Spinal cord (tissue), 9 donors: ENCODE measurements at regions not wholly inside any gene's neighbourhood (a gene's known extent, or its start where the extent isn't known, plus 50 kb on each side); places are given as distances from the start of the nearest gene placed in this dataset.

Experiments
- DNase-seq, 6 donors: peaks; one replicate each; pipeline versions ENCODE4 v3.0.0 to v3.0.0-alpha.2; 2013 to 2015; ENCODE audit warnings: low spot score in 6 of 6, low read depth in 4 of 6
- H3K27ac ChIP-seq: one replicate; pipeline ENCODE4 v1.5.1; 2013; ENCODE audit warnings: low read depth, low read length, control low read depth
- H3K27me3 ChIP-seq: one replicate; pipeline ENCODE4 v1.6.1; 2013; ENCODE audit warnings: low read length; ENCODE audit not compliant: control insufficient read depth, insufficient read depth
- H3K36me3 ChIP-seq: one replicate; pipeline ENCODE4 v1.6.1; 2013; ENCODE audit warnings: low read length; ENCODE audit not compliant: control insufficient read depth, insufficient read depth
- H3K4me1 ChIP-seq: one replicate; pipeline ENCODE4 v1.6.1; 2013; ENCODE audit warnings: low read length; ENCODE audit not compliant: control insufficient read depth, insufficient read depth
- H3K4me3 ChIP-seq: one replicate; pipeline ENCODE4 v1.5.1; 2013; ENCODE audit warnings: low read depth, low read length, control low read depth
- H3K9me3 ChIP-seq: one replicate; pipeline ENCODE4 v1.6.1; 2013; ENCODE audit warnings: low read length; ENCODE audit not compliant: control insufficient read depth, insufficient read depth
- WGBS: methylation state at CpG from one replicate; pipeline ENCODE4 v1.1.5; 2013; ENCODE audit warnings: missing lambda C conversion rate; ENCODE audit not compliant: insufficient coverage; 5-methylcytosine and 5-hydroxymethylcytosine counted together
- donor health status: healthy.

DNA sequence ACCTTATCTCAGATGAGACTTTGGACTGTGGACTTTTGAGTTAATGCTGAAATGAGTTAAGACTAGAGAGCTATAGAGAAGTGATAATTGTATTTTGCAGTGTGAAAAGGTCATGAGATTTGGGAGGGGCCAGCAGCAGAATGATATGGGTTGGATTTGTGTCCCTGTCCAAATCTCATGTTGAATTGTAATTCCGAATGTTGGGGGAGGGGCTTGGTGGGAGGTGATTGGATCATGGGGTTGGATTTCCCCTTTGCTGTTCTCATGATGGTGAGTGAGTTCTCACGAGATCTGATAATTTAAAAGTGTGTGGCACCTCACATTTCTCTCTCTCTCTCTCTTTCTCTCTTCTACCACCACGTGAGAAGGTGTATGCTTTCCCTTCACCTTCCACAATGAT is 777.8 kb upstream of the LUZP2 start:
- no peak overlapping the region for H3K27ac ChIP-seq
- H3K27me3 ChIP-seq = no peaks in the 10 kb centered on the region
- DNase-seq = no peak
- no peaks in the 10 kb centered on the region for H3K9me3 ChIP-seq
- no peak overlapping the region for H3K4me3 ChIP-seq
- 88% methylated on average over 1 of the region's 3 CpGs for WGBS
- H3K4me1 ChIP-seq = no peaks in the 10 kb centered on the region
- H3K36me3 ChIP-seq = no peaks in the 10 kb centered on the region

DNA sequence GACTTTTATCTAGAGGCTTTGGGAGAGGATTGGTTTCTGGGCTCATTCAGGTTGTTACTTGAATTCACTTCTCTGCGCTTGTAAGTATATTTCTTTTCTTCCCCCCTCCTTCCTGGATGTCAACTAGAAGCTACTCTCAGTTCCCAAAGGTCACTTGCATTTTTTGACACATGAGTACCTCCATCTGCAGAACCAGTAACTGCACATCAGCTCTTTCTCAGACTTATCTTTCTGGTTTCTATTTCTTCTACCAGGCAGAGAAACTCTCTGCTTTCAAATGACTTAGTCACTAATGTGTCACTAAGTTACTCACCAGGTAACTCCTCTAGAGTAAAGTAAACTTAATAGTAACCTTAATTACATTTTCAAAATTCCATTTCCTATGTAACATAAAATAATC is 773.0 kb upstream of the LUZP2 start:
- Histone ChIP-seq H3K27me3 (no peaks in the 10 kb centered on the region), H3K27ac (no peak overlapping the region), H3K4me3 (no peak overlapping the region), H3K36me3 (no peaks in the 10 kb centered on the region), H3K9me3 (no peaks in the 10 kb centered on the region), H3K4me1 (no peaks in the 10 kb centered on the region)
- WGBS = no CpG with 5 or more reads among the region's 1 CpG
- no peak for DNase-seq

DNA sequence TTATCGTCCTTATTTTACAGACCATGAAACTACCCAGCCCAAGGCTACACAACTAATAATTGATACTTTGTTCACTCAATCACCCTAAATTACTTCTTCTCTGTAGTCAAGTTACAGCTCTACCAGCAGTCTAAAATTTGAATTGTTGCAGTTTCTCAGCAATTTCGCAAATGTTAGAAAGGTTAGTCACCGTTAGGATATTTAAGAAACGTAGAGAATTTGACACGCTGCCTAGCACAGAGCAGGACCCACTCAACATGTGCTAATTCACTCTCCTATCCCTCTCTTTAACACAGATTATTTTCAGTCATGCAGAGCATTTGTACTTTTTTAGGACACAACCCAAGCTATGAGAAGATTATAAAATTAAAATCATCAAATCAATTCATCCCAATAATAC is 771.1 kb upstream of the LUZP2 start:
- no peaks in the 10 kb centered on the region for H3K27me3 ChIP-seq
- no peaks in the 10 kb centered on the region for H3K4me1 ChIP-seq
- peaks cover 2% of the 10 kb centered on the region for H3K9me3 ChIP-seq
- H3K36me3 ChIP-seq = no peaks in the 10 kb centered on the region
- no peak for DNase-seq
- H3K4me3 ChIP-seq = no peak overlapping the region
- WGBS = 88% methylated on average over 1 of the region's 5 CpGs
- no peak overlapping the region for H3K27ac ChIP-seq

DNA sequence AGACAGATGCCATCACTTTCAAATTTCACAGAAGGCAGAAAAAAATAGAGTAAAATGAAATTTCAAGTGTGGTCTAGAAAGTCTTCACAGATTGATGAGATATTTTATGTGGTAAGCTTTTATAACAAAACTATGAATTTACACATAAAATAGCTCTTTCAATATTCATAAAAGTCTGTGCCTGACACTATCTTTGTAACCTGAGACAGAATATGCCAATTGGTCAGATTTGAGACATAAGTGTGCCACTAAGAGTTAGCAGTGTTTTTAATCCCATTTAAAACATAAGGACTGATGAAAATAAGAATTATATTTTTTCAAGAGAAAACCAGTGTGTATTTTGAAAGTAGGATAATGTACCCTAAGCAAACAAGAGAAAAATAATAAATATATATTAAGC is 769.5 kb upstream of the LUZP2 start:
- Histone ChIP-seq H3K4me1 (no peaks in the 10 kb centered on the region), H3K27ac (no peak overlapping the region), H3K4me3 (no peak overlapping the region), H3K36me3 (no peaks in the 10 kb centered on the region), H3K27me3 (no peaks in the 10 kb centered on the region), H3K9me3 (peaks cover 2% of the 10 kb centered on the region)
- no peak for DNase-seq

DNA sequence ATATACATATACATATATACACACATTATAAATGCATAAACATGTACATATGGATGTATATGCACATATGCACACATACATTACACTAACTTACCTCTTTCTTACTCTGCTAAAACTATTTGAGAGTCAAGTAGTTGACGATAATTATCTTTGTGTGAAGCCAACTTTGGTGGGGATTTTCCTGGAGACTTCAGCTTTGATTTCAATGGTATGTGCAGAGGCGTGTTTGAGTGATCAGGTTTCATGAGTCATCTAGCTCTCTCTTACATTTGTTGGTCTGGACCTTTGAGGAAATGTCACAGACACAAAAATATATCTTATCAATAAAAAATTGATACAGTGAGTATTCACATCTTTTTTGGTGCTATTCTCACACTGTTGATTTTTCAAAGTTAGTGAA is 769.1 kb upstream of the LUZP2 start:
- no peak for DNase-seq
- Histone ChIP-seq H3K27ac (no peak overlapping the region), H3K4me1 (no peaks in the 10 kb centered on the region), H3K9me3 (peaks cover 2% of the 10 kb centered on the region), H3K4me3 (no peak overlapping the region), H3K36me3 (no peaks in the 10 kb centered on the region), H3K27me3 (no peaks in the 10 kb centered on the region)
- WGBS = no CpG with 5 or more reads among the region's 2 CpGs

DNA sequence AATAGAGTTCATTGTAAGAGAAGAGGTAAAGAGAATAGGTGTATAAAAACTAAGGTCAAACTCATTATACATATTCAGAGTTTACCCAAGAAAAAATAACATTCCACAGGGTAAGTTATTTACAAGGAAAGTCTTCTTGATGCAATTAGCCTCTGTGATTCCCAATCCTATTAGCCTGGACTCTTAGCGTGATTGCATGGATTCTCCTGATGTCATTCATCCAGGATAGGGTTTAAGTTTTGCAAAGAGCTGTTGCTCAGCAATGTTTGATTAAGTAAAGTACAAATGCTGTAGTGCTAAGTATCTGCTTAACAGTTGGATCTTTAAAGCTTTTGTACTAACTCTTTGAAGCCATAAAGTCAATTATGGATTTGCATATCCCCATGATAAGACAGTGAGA is 767.8 kb upstream of the LUZP2 start:
- DNase-seq = no peak
- Histone ChIP-seq H3K27ac (no peak overlapping the region), H3K4me3 (no peak overlapping the region), H3K9me3 (peaks cover 2% of the 10 kb centered on the region), H3K4me1 (no peaks in the 10 kb centered on the region), H3K36me3 (no peaks in the 10 kb centered on the region), H3K27me3 (no peaks in the 10 kb centered on the region)
- WGBS = 100% methylated on average over 1 of the region's 1 CpG

DNA sequence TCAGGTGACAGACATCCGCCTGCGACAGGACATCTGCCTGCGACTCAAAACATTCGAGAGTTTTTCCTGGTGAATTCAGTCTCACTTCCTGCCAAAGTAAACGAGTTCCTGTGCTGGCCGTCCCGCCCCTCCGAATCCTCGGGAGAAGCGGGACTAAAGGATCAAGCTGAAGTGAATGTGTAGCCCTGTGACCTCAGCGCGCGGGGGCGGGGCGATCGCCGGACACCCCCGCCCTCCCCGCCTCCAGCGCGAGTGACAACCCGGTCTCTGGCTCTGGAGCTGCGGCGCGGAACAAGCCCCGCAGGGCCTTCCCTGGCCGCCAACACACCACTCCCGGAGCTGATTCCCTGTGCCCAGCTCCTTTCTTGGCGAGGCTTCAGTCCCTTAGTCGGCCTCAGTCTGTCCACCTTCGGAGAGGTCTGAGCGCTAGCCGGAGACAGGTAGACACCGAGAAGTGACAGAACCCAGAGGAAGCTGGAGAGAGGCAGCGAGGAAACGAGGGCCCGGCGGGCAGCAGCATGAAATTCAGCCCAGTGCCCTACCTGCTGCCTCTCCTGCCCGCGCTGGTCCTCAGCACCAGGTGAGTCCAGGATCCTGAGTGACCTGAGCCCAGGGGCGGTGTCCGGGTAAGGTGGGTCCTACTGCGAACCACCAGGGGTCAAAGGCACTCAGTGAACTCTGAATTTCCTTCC is 766.4 kb upstream of the LUZP2 start:
- H3K9me3 ChIP-seq = peaks cover 2% of the 10 kb centered on the region
- no peaks in the 10 kb centered on the region for H3K27me3 ChIP-seq
- H3K27ac ChIP-seq = no peak overlapping the region
- DNase-seq = no peak
- H3K36me3 ChIP-seq = no peaks in the 10 kb centered on the region
- H3K4me1 ChIP-seq = no peaks in the 10 kb centered on the region
- WGBS = 94% methylated on average over 43 of the region's 43 CpGs
- no peak overlapping the region for H3K4me3 ChIP-seq

DNA sequence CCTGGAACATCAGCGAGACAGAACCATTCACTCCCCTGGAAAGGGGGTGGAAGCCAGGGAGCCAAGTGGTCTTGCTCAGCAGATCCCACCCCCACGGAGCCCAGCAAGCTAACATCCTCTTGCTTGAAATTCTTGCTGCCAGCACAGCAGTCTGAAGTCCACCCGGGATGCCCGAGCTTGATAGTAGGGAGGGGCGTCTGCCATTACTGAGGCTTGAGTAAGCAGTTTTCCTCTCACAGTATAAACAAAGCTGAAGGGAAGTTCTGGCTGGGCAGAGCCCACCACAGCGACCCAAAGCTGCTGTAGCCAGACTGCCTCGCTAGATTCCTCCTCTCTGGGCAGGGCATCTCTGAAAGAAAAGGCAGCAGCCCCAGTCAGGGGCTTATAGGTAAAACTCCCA is 764.8 kb upstream of the LUZP2 start:
- H3K4me1 ChIP-seq = no peaks in the 10 kb centered on the region
- H3K27me3 ChIP-seq = no peaks in the 10 kb centered on the region
- peaks cover 2% of the 10 kb centered on the region for H3K9me3 ChIP-seq
- H3K4me3 ChIP-seq = no peak overlapping the region
- no peaks in the 10 kb centered on the region for H3K36me3 ChIP-seq
- H3K27ac ChIP-seq = no peak overlapping the region
- DNase-seq = no peak
- WGBS = 86% methylated on average over 5 of the region's 7 CpGs

DNA sequence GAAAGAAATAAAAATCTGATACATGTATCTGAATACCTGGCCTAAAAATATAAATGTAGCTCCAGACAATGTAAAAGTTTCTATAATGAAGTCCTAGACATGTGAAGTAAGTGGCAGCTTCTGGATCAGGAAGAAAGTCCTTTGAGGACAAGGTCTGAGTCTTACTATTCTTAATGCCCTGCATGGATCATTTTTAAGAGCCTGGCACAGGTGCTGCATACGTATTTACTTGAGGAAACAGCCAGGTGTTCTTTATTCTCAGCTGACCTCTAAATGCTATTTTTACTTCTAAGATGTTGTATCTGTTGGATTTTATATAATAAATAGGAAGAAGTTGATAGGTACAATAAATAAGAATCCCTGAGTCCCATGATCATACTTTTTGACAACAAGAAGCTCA is 750.0 kb upstream of the LUZP2 start:
- Histone ChIP-seq H3K27ac (no peak overlapping the region), H3K27me3 (no peaks in the 10 kb centered on the region), H3K9me3 (no peaks in the 10 kb centered on the region), H3K4me3 (no peak overlapping the region), H3K4me1 (no peaks in the 10 kb centered on the region), H3K36me3 (no peaks in the 10 kb centered on the region)
- DNase-seq = no peak
- whole genome bisulfite sequencing = no CpG with 5 or more reads among the region's 1 CpG

DNA sequence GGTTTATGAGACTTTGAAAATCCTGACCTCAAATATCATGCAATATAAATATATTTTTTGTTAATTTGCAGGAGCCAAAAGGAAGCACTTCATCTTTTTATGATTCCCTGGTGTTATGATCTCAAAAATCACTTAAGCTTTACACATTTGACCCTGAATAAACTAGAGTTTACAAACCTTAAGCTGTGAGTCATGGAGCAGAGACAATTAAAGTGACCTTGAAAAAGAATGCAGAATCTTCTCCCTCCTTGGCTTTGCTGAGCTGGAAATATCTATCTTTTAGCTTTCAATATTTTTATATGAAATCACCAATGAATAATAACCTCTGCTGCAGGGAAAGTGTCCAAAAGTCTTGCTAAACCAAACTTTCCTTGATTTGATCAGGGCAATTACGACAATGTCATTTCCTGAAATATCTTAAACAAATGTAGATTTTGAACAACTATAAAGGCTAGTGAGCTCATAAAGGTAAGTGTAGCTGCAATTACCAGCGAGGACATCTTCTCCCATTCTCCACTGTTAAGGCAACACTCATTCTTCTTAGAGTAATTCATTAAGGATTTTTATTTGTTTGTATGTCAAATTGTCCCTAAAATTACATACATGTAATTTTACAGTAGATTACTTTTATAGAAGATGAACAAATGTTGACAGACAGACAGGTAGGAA is 747.0 kb upstream of the LUZP2 start:
- Histone ChIP-seq H3K4me1 (no peaks in the 10 kb centered on the region), H3K27me3 (no peaks in the 10 kb centered on the region), H3K9me3 (no peaks in the 10 kb centered on the region), H3K4me3 (no peak overlapping the region), H3K36me3 (no peaks in the 10 kb centered on the region), H3K27ac (no peak overlapping the region)
- no peak for DNase-seq
- no CpG with 5 or more reads among the region's 2 CpGs for WGBS
